ENCODE measurements at regions not wholly inside any gene's neighbourhood (a gene's known extent, or its start where the extent isn't known, plus 50 kb on each side); places are given as distances from the start of the nearest gene placed in this dataset.

DNA sequence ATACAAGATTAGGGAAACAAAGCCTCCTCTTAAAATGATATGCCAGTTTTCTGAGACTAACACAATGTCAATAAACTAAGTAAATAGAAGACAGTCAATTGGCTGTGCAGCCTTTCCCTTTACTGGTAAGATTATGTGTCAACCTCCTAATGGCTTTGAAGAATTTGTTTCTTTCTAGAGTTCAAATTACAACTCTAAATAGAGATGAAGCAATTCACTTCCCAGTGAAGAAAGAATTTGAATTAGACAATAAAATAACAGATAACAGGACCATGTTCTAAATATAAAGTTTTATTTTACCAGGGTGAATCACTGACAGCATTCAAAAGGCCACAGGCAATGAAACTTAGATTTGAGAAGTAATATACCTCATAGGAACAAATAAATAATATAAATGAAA lies 680.3 kb downstream of the PLA2G4A start:
- no peak overlapping the region for H3K27ac Mint-ChIP-seq
- peaks cover 3% of the 10 kb centered on the region for H3K9me3 Mint-ChIP-seq
- no peak for DNase-seq
- no peak overlapping the region for H3K4me3 Mint-ChIP-seq
- H3K36me3 Mint-ChIP-seq, result no peaks in the 10 kb centered on the region
- no peaks in the 10 kb centered on the region for H3K4me1 Mint-ChIP-seq
- H3K27me3 Mint-ChIP-seq, result no peaks in the 10 kb centered on the region

DNA sequence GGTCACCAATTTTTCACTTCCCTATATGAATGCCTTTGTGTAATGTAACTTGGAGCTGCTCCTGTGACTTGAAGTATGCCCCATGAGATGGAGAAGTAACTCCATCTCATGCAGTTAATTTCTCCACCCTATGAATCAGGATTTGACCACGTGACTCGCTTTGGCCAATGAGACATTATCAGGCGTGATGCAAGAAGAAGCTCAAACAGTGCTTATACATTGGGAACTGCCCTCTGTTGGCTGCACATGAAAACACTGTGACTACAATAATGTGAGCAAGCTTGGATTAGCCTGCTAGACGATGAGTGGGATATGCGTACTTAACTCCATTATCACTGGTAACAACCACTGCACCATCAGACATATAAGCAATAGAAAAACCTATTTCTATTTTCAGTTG lies 684.4 kb downstream of the PLA2G4A start:
- peaks cover 4% of the 10 kb centered on the region for H3K9me3 Mint-ChIP-seq
- no peak for DNase-seq
- H3K4me3 Mint-ChIP-seq, result no peak overlapping the region
- no peak overlapping the region for H3K27ac Mint-ChIP-seq
- H3K36me3 Mint-ChIP-seq, result no peaks in the 10 kb centered on the region
- no peaks in the 10 kb centered on the region for H3K27me3 Mint-ChIP-seq
- H3K4me1 Mint-ChIP-seq, result no peaks in the 10 kb centered on the region

DNA sequence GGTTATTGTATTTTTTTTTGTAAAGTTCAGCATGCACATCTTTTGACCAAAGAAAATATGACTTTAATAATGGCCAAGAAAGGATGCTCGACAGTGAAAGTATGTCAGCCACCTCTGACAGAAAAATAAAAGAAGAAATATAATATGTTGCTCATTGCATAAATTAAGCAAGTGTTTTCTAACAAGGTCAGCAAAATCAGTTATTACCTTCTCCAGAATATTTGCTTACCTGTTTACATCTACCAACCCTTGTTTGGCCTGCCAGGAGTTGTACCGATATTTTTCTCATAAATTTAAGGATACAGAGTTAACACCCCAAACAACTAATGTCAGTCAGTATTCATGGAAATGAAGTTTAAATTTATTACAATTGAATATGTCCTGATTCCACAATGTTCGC lies 685.4 kb downstream of the PLA2G4A start:
- no peak overlapping the region for H3K27ac Mint-ChIP-seq
- H3K4me3 Mint-ChIP-seq, result no peak overlapping the region
- H3K4me1 Mint-ChIP-seq, result no peaks in the 10 kb centered on the region
- peaks cover 4% of the 10 kb centered on the region for H3K9me3 Mint-ChIP-seq
- no peak for DNase-seq
- no peaks in the 10 kb centered on the region for H3K36me3 Mint-ChIP-seq
- no peaks in the 10 kb centered on the region for H3K27me3 Mint-ChIP-seq

DNA sequence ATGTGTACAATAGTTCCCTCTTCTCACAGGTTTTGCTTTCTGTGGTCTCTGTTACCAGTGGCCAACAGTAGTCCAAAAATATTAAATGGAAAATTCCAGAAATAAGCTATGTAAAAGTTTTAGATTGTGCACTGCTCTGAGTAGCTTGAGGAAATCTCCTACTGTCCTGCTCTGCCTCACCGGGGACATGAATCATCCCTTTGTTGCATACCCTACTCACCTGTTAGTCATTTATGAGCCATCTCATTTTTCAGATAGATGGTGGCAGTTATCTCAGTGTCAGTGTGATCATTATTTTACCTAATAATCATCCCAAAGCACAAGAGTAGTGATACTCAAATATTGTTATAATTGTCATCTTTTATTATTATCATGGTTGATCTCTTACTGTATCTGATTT lies 688.1 kb downstream of the PLA2G4A start:
- Mint-ChIP-seq H3K27me3 (no peaks in the 10 kb centered on the region), H3K4me3 (no peak overlapping the region), H3K4me1 (no peaks in the 10 kb centered on the region), H3K27ac (no peak overlapping the region), H3K36me3 (no peaks in the 10 kb centered on the region), H3K9me3 (peaks cover 4% of the 10 kb centered on the region)
- no peak for DNase-seq

DNA sequence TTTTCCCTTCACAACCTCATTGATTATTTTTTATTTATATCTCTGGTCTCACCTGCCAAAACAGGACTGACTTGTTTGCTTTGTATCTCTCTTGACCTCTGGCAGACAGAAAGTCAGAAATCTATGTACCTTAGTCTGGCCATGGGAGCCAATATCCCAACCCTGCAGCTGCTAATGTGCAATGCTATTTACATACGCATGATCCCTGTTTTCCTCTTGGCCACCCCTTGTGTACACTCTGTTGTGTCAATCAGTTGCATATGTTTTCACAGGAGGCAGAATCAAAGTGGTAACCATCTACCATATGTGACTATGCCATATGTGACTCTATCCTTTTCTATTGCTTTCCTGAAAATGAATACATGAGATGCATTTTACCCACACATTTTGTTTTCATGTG lies 688.8 kb downstream of the PLA2G4A start:
- H3K27ac Mint-ChIP-seq, result no peak overlapping the region
- H3K27me3 Mint-ChIP-seq, result no peaks in the 10 kb centered on the region
- DNase-seq, result no peak
- no peak overlapping the region for H3K4me3 Mint-ChIP-seq
- peaks cover 1% of the 10 kb centered on the region for H3K9me3 Mint-ChIP-seq
- no peaks in the 10 kb centered on the region for H3K36me3 Mint-ChIP-seq
- no peaks in the 10 kb centered on the region for H3K4me1 Mint-ChIP-seq

DNA sequence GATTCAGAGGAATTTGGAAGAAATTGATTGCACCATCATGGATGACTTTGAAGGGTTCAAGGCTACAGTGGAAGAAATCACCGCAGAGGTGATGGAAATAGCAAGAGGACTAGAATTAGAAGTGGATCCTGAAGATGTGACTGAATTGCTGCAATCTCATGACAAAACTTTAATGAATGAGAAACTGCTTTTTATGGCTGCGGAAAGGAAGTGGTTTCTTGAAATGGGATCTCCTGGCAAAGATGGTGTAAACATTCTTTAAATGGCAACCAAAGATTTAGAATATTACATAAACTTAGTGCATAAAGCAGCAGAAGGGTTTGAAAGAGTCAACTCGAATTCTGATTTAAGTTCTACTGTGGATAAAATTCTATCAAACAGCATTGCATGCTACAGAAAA lies 698.6 kb downstream of the PLA2G4A start:
- no peak for DNase-seq

DNA sequence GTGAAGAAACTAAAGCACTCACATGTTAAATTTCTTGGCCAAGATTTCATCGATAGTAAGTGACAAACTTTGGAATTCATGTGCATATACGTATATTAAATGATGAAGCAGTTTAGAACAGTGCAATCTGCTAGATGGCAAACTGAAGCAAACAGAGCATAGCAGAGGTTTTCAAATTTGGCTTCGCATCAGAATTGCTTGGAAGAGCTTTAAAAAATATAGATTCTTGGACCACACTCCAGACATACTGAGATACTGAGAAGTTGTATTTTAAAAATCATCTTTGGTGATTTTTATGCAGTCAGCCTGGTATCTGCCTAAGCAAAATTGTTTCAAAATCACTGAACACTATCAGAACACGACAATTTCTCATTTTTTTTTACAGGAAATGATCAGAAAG lies 709.2 kb downstream of the PLA2G4A start:
- Mint-ChIP-seq H3K27ac (no peak overlapping the region), H3K4me1 (no peaks in the 10 kb centered on the region), H3K4me3 (no peak overlapping the region), H3K36me3 (no peaks in the 10 kb centered on the region), H3K27me3 (no peaks in the 10 kb centered on the region), H3K9me3 (peaks cover 8% of the 10 kb centered on the region)
- no peak for DNase-seq

More for the DNA sequence above, 698.6 kb downstream of the PLA2G4A start:
- Mint-ChIP-seq H3K36me3 (no peaks in the 10 kb centered on the region), H3K4me3 (no peak overlapping the region), H3K4me1 (no peaks in the 10 kb centered on the region), H3K27me3 (no peaks in the 10 kb centered on the region), H3K9me3 (no peaks in the 10 kb centered on the region), H3K27ac (no peak overlapping the region)

DNA sequence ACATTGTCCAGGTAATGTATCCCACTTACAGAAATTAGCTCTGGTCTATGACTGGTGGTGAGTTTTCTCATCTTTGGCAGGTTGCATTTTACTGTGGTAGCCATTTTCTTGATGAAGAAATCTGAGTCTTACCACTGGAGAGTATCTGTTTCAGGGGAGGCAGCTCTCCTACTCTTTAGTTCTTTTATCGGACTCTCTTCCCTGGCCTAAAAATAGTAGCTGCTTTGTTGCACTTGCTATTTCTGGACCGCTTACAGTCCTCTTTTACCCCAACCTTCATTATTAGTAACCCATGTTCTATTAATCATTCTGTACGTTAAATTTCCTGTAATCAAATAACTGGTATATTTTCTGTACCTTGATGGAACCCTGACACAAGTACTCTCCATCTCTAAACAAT lies 720.8 kb downstream of the PLA2G4A start:
- no peaks in the 10 kb centered on the region for H3K27me3 Mint-ChIP-seq
- H3K9me3 Mint-ChIP-seq, result peaks cover 3% of the 10 kb centered on the region
- no peaks in the 10 kb centered on the region for H3K4me1 Mint-ChIP-seq
- no peak overlapping the region for H3K27ac Mint-ChIP-seq
- H3K4me3 Mint-ChIP-seq, result no peak overlapping the region
- DNase-seq, result no peak
- H3K36me3 Mint-ChIP-seq, result no peaks in the 10 kb centered on the region

DNA sequence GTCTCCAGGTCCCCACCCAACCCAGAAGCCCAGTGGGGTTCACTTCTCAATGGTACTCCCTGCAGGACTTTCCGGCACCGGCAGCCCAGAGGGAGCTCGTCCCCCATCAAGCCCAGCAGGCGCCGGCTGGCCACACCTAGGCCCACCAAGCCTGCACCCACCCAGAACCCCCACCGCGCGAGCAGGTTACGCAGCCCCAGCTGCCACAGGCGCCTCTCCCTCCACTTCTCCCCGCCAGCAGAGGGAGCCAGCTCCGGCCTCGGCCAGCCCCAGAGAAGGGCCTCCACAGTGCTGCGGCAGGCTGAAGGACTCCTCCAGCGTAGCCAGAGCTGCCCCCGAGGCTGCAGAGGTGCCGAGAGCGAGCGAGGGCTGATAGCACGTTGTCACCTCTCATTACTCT lies 722.3 kb downstream of the PLA2G4A start:
- Mint-ChIP-seq H3K27me3 (no peaks in the 10 kb centered on the region), H3K9me3 (peaks cover 5% of the 10 kb centered on the region), H3K4me3 (no peak overlapping the region), H3K27ac (no peak overlapping the region), H3K4me1 (no peaks in the 10 kb centered on the region), H3K36me3 (no peaks in the 10 kb centered on the region)
- no peak for DNase-seq

DNA sequence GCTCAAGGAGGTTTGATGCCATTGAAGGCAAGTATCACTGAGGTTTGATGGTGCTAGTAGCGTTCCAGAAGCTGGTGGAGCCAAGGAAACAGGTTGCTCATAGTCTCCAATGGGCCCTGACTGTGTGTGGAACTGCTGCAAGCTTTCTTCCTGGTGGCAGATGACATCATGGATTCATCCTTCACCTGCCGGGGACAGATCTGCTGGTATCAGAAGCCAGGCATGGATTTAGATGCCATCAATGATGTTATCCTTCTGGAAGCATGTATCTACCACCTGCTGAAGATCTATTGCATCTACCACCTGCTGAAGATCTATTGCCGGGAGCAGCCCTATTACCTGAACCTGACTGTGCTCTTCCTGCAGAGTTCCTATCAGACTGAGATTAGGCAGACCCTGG lies 734.4 kb downstream of the PLA2G4A start:
- Mint-ChIP-seq H3K27me3 (no peaks in the 10 kb centered on the region), H3K9me3 (no peaks in the 10 kb centered on the region), H3K4me1 (no peaks in the 10 kb centered on the region), H3K4me3 (no peak overlapping the region), H3K27ac (no peak overlapping the region), H3K36me3 (no peaks in the 10 kb centered on the region)
- DNase-seq, result no peak

DNA sequence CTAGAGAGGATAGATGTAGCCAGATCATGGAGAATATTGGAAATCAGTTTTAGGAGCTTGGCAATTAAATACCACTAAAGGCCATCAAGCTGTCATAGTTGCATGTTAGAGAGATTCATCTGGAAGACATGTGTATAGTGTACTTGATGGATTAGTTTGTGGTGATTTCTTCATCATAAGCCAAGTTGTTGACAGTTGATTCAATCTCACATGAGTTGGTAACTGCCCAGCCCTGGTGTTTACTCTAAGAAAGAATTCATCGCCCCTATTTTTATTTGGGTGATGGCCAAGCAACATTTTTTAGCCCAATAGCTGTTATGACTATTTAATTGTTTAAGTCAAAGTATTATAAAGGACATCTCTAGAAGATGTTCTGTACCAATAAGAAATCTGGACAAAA lies 737.6 kb downstream of the PLA2G4A start:
- H3K4me1 Mint-ChIP-seq, result no peaks in the 10 kb centered on the region
- H3K4me3 Mint-ChIP-seq, result no peak overlapping the region
- no peaks in the 10 kb centered on the region for H3K36me3 Mint-ChIP-seq
- no peaks in the 10 kb centered on the region for H3K27me3 Mint-ChIP-seq
- no peak overlapping the region for H3K27ac Mint-ChIP-seq
- H3K9me3 Mint-ChIP-seq, result no peaks in the 10 kb centered on the region
- DNase-seq, result no peak

DNA sequence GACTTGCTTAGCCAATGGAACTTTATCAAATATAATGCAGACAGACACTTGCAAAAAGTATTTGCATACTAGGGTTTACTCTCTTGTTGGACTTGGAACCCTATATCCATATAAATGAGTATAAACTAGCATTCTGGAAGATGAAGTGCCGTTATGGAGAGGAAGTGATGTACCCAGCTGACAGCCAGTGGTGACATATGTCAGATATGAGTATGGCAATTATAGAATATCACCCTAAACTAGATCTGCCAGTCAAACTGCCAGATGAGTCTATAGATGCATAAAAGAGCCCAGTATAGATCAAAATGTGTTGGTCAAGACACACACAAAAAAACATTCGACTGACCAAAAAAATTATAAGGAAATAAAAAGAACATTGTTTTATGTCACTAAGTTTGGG lies 739.3 kb downstream of the PLA2G4A start:
- no peaks in the 10 kb centered on the region for H3K36me3 Mint-ChIP-seq
- no peaks in the 10 kb centered on the region for H3K4me1 Mint-ChIP-seq
- no peak overlapping the region for H3K27ac Mint-ChIP-seq
- no peaks in the 10 kb centered on the region for H3K27me3 Mint-ChIP-seq
- no peaks in the 10 kb centered on the region for H3K9me3 Mint-ChIP-seq
- no peak for DNase-seq
- no peak overlapping the region for H3K4me3 Mint-ChIP-seq

DNA sequence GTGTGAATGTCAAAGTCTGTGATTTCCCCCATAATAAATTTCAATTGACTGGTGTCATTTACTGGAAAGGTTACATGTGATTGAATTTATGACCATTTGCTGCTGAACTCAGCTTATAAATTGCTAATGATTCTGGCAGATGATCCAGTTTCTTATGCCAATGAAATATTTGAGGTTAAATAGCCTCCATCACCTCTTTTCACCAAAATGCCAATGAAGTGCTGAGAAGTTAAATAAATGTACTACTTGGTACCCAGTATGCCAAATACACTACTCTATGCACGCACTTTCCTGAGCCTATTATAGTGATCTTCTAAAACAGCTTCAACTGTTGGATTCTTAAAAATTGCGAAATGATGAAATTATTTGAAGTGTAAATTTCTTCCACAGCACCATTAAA lies 741.4 kb downstream of the PLA2G4A start:
- no peaks in the 10 kb centered on the region for H3K36me3 Mint-ChIP-seq
- no peak for DNase-seq

DNA sequence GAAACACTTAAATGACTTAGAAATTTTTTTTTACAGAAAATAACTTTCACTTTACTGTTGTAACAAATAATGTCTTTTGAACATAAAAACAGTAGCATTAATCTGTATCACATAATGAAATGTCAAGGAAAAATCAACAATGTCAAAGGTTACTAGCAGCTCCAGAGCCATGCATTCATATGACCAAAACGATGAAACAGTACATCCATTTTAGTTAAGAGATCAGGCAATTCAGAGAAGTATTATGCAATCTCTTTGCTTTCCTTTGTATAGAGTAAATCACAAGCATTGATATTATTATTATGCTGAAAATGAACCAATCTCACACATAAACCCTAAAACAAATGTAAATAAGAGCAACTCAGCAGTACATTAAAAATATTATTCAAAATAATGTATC lies 748.9 kb downstream of the PLA2G4A start:
- DNase-seq, result no peak

More for the DNA sequence above, 741.4 kb downstream of the PLA2G4A start:
- Mint-ChIP-seq H3K4me3 (no peak overlapping the region), H3K9me3 (no peaks in the 10 kb centered on the region), H3K27me3 (no peaks in the 10 kb centered on the region), H3K4me1 (no peaks in the 10 kb centered on the region), H3K27ac (no peak overlapping the region)

DNA sequence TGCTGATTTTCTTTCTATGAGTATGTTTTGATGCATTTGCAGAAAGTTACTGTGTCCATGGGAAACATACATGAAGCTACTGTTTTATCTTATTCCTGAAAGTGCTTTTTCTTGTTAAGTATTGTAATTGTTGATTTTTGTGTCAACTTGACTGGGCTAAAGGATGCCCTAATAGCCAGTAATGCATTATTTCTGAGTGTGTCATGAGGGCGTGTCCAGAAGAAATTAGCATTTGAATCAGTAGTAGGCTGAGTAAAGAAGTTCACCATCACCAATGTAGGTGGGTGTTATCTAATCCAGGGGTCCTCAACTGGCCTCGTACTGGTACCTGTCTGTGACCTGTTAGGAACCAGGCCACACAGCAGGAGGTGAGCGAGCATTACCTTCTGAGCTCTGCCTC lies 760.2 kb downstream of the PLA2G4A start:
- DNase-seq, result no peak
- Mint-ChIP-seq H3K4me3 (no peak overlapping the region), H3K4me1 (no peaks in the 10 kb centered on the region), H3K27ac (no peak overlapping the region), H3K9me3 (peaks cover 2% of the 10 kb centered on the region), H3K36me3 (no peaks in the 10 kb centered on the region), H3K27me3 (no peaks in the 10 kb centered on the region)

More for the DNA sequence above, 748.9 kb downstream of the PLA2G4A start:
- Mint-ChIP-seq H3K27me3 (no peaks in the 10 kb centered on the region), H3K4me1 (no peaks in the 10 kb centered on the region), H3K36me3 (no peaks in the 10 kb centered on the region), H3K4me3 (no peak overlapping the region), H3K27ac (no peak overlapping the region), H3K9me3 (peaks cover 2% of the 10 kb centered on the region)

DNA sequence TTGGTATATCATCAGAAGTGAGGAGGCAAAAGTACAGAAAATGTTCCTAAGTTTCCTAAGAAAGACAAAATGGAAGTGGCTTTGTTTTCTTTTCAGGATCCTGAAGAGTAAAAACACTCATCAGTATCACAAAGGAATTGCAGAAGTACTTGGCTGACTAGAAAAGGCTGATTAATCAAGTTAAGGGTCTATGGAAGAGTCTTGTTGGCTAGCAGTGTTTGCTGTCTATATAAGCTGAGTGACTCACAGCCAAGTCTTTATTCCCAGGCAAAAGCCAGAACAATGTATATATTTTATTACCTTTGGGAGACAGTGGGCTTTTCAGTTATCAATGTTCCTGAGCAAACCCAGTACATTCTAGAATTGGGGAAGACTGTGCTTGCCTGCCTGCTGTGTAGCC lies 777.0 kb downstream of the PLA2G4A start:
- no peak for DNase-seq
- no peaks in the 10 kb centered on the region for H3K36me3 Mint-ChIP-seq
- no peaks in the 10 kb centered on the region for H3K27me3 Mint-ChIP-seq
- no peaks in the 10 kb centered on the region for H3K4me1 Mint-ChIP-seq
- H3K9me3 Mint-ChIP-seq, result peaks cover 6% of the 10 kb centered on the region
- H3K4me3 Mint-ChIP-seq, result no peak overlapping the region
- no peak overlapping the region for H3K27ac Mint-ChIP-seq

Measured in activated naive CD8-positive, alpha-beta T cell treated with anti-CD3 and anti-CD28 coated beads for 36 hours (primary cell).